ENCODE measurements at regions not wholly inside any gene's neighbourhood (a gene's known extent, or its start where the extent isn't known, plus 50 kb on each side); places are given as distances from the start of the nearest gene placed in this dataset.

GRCh38 chr10:94047293-94047692, 53.6 kb downstream of the PLCE1 start:
- CTCF ChIA-PET (ENCODE audit: partially characterized antibody), result no interaction called here
- Histone ChIP-seq H3K4me1 (replicated peaks in 1 of 4; ENCODE audit: control insufficient read depth in 3 of 4, insufficient read depth in 4 of 4, low read length in 3 of 4) (no peaks in the 10 kb centered on the region), H4K20me1 (replicated peaks in 1 of 2; ENCODE audit: control insufficient read depth in 1 of 2, insufficient read depth in 2 of 2, low read length in 2 of 2) (no peaks in the 10 kb centered on the region), H4K5ac (ENCODE audit: insufficient read length, low read depth, low read length) (no peak overlapping the region), H3K18ac (ENCODE audit: extremely low read depth, low read length) (no peak overlapping the region), H4K8ac (ENCODE audit: extremely low read depth, insufficient read depth, low read length) (no peak overlapping the region), H2BK120ac (replicated peaks; ENCODE audit: low read depth, low read length) (no peak overlapping the region), H2BK5ac (ENCODE audit: low read depth, low read length) (no peak overlapping the region), H3K36me3 (ENCODE audit: control insufficient read depth in 2 of 4, insufficient read depth in 4 of 4, low read length in 3 of 4) (no peaks in the 10 kb centered on the region), H3K79me1 (ENCODE audit: low read depth, low read length) (no peaks in the 10 kb centered on the region), H3K14ac (ENCODE audit: insufficient read length) (no peak overlapping the region), H3K79me2 (ENCODE audit: control insufficient read depth in 1 of 2, insufficient read depth in 2 of 2, low read length in 2 of 2) (no peaks in the 10 kb centered on the region), H3K23ac (ENCODE audit: insufficient read length) (no peak overlapping the region), H3K9ac (replicated peaks in 1 of 4; ENCODE audit: extremely low read depth in 1 of 4, low read depth in 3 of 4, low read length in 3 of 4) (no peak overlapping the region), H2BK12ac (ENCODE audit: low read depth, low read length) (no peak overlapping the region), H2AK5ac (ENCODE audit: low read depth, low read length) (no peak overlapping the region), H3K4me3 (ENCODE audit: extremely low read depth in 1 of 4, insufficient read depth in 2 of 4, low read depth in 3 of 4, low read length in 4 of 4) (no peak overlapping the region), H3K27ac (ENCODE audit: low read depth, low read length) (no peak overlapping the region), H3K9me3 (ENCODE audit: insufficient read depth in 2 of 2, low read depth in 1 of 2, low read length in 1 of 2) (no peaks in the 10 kb centered on the region), H4K91ac (replicated peaks; ENCODE audit: insufficient read length, low read length) (no peak overlapping the region), H3K4ac (replicated peaks; ENCODE audit: insufficient read length, low read depth, low read length) (no peak overlapping the region), H3K4me2 (ENCODE audit: insufficient read depth in 1 of 2, low read depth in 2 of 2, low read length in 2 of 2) (no peak overlapping the region), H2BK20ac (ENCODE audit: low read length) (no peak overlapping the region), H3K27me3 (replicated peaks in 1 of 4; ENCODE audit: control insufficient read depth in 3 of 4, extremely low read depth in 1 of 4, insufficient read depth in 3 of 4, low read length in 3 of 4) (no peaks in the 10 kb centered on the region), H3K56ac (replicated peaks; ENCODE audit: insufficient read length, low read depth, low read length) (no peak overlapping the region), H2AFZ (ENCODE audit: low read length) (no peak overlapping the region), H2BK15ac (ENCODE audit: low read length) (no peak overlapping the region), H3K23me2 (ENCODE audit: low read depth, low read length) (no peaks in the 10 kb centered on the region)
- POLR2A ChIA-PET (ENCODE audit: partially characterized antibody), result no interaction called here
- no peak for DNase-seq (ENCODE audit: low read depth in 1 of 2, low spot score in 2 of 2)
- 66% methylated on average over 3 of the region's 3 CpGs; no CpG with 5 or more reads in 1 of the 2 experiments for WGBS, 2 experiments (ENCODE audit: extremely low coverage in 1 of 2, insufficient coverage in 1 of 2, insufficient read length in 1 of 2, insufficient replicate concordance in 2 of 2, low coverage in 1 of 2, low lambda C conversion rate in 2 of 2, missing lambda C conversion rate in 1 of 2)
- FAIRE-seq, result no peak
- TF ChIP-seq RBBP5 (IDR thresholded peaks at IDR 0.05; ENCODE audit: borderline replicate concordance, low read depth, low read length), result no peak
- TF ChIP-seq JUN (IDR thresholded peaks at IDR 0.05; ENCODE audit: low read depth, low read length), result no peak
- TF ChIP-seq KDM1A (IDR thresholded peaks at IDR 0.05; ENCODE audit: borderline replicate concordance, low read length), result no peak
- no peak for TF ChIP-seq PHF8 (conservative IDR thresholded peaks at IDR 0.05; ENCODE audit: low read depth, low read length)
- TF ChIP-seq CBX8 (IDR thresholded peaks at IDR 0.05; ENCODE audit: borderline replicate concordance, low read depth, low read length), result no peak
- TF ChIP-seq ASH2L (IDR thresholded peaks at IDR 0.05; ENCODE audit: low read length), result no peak
- TF ChIP-seq RNF2 (IDR thresholded peaks at IDR 0.05; ENCODE audit: borderline replicate concordance, low read depth, low read length, missing control alignments, poor library complexity, severe bottlenecking), result no peak
- TF ChIP-seq SIN3A (conservative IDR thresholded peaks at IDR 0.05 in 1 of 2, IDR thresholded peaks at IDR 0.05 in 1 of 2; ENCODE audit: low read depth in 1 of 2, low read length in 2 of 2), result no peak
- no peak for TF ChIP-seq ATF2 (IDR thresholded peaks at IDR 0.05; ENCODE audit: low read length)
- no peak for TF ChIP-seq MAFK (IDR thresholded peaks at IDR 0.05; ENCODE audit: low read depth, low read length)
- no peak for TF ChIP-seq TCF12 (IDR thresholded peaks at IDR 0.05; ENCODE audit: low read depth, low read length)
- no peak for TF ChIP-seq CHD2 (IDR thresholded peaks at IDR 0.05; ENCODE audit: low read length)
- TF ChIP-seq HDAC6 (IDR thresholded peaks at IDR 0.05; ENCODE audit: low read depth, low read length), result no peak

All from H1 (cell line).